ENCODE measurements at regions not wholly inside any gene's neighbourhood (a gene's known extent, or its start where the extent isn't known, plus 50 kb on each side); places are given as distances from the start of the nearest gene placed in this dataset.

GRCh38 chr3:39705351-39705900 is 104.0 kb upstream of the MYRIP start:
- TF ChIP-seq CTCF (IDR thresholded peaks at IDR 0.05) (no peak), POLR2A (IDR thresholded peaks at IDR 0.05) (no peak)

All from Peyer's patch (tissue), 4 donors.